GM12892 (cell line): ENCODE measurements at regions not wholly inside any gene's neighbourhood (a gene's known extent, or its start where the extent isn't known, plus 50 kb on each side); places are given as distances from the start of the nearest gene placed in this dataset.

Source experiments
- POLR2A ChIP-seq: IDR thresholded peaks from 2 replicates; pipeline ENCODE4 v1.6.1; 2011; ENCODE audit warnings: low read depth, low read length, control low read depth
- TAF1 ChIP-seq: IDR thresholded peaks from 2 replicates; pipeline ENCODE4 v1.6.1; 2011; ENCODE audit warnings: low read depth, mild to moderate bottlenecking, control low read depth, low read length, borderline replicate concordance

DNA sequence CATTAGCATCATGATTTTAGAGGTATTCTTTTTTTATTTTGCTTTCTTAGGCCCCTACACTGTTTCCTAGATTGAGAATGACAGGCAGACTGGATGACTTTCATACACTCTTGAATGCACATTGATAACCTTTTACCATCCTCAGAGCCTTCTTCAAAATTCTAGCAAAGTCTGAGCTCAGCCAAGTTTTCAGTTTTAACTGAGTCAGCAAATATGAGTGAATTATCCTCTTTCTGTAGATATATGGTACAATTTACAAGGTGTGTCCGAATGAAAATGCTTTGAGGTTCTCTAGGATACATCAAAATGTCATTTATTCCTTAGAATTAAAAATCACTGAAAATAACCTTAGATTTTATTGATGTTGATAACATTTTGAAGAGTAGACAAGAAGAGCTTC is 1038.2 kb upstream of the POU3F3 start:
- TF ChIP-seq POLR2A (no peak), TAF1 (no peak)
